Choroid plexus epithelial cell (primary cell): ENCODE measurements at regions not wholly inside any gene's neighbourhood (a gene's known extent, or its start where the extent isn't known, plus 50 kb on each side); places are given as distances from the start of the nearest gene placed in this dataset.

Source experiments
- DNase-seq: peaks from one replicate; pipeline ENCODE4 v3.0.0-alpha.2; 2010; ENCODE audit warnings: low read depth
- H3K4me3 ChIP-seq: 2 replicates; pipeline ENCODE4 v1.5.1; 2011; ENCODE audit warnings: low read depth, mild to moderate bottlenecking, control low read depth, low read length, moderate library complexity
- CTCF ChIP-seq: conservative IDR thresholded peaks from 2 replicates; pipeline ENCODE4 v1.5.1; 2011; ENCODE audit warnings: low read depth, mild to moderate bottlenecking, control low read depth, inconsistent platforms, low read length, moderate library complexity

- TF ChIP-seq CTCF, result no peak
- no peak for DNase-seq
- no peak overlapping the region for H3K4me3 ChIP-seq
Observed at GRCh38 chr12:111193496-111193895, 175.4 kb downstream of the PHETA1 start.

- TF ChIP-seq CTCF, result no peak
- no peak overlapping the region for H3K4me3 ChIP-seq
- no peak for DNase-seq
Observed at GRCh38 chr12:111193067-111193466, 175.8 kb downstream of the PHETA1 start.

- DNase-seq, result peak; percentile 8
- no peak for TF ChIP-seq CTCF
Observed at GRCh38 chr12:111192647-111193046, 176.2 kb downstream of the PHETA1 start.

GRCh38 chr12:111190741-111191526, 178.0 kb downstream of the PHETA1 start:
- TF ChIP-seq CTCF, result no peak
- DNase-seq, result no peak
- no peak overlapping the region for H3K4me3 ChIP-seq

More at GRCh38 chr12:111192647-111193046, 176.2 kb downstream of the PHETA1 start:
- H3K4me3 ChIP-seq, result no peak overlapping the region

GRCh38 chr12:111189792-111190191, 179.1 kb downstream of the PHETA1 start:
- H3K4me3 ChIP-seq, result no peak overlapping the region
- DNase-seq, result no peak
- no peak for TF ChIP-seq CTCF

- H3K4me3 ChIP-seq, result no peak overlapping the region
- no peak for TF ChIP-seq CTCF
- DNase-seq, result no peak
Observed at GRCh38 chr12:111188436-111188835, 180.5 kb downstream of the PHETA1 start.

- TF ChIP-seq CTCF, result no peak
- no peak for DNase-seq
- H3K4me3 ChIP-seq, result no peak overlapping the region
Observed at GRCh38 chr12:111186347-111186746, 182.5 kb downstream of the PHETA1 start.
